HG02610 (cell line): ENCODE measurements at regions not wholly inside any gene's neighbourhood (a gene's known extent, or its start where the extent isn't known, plus 50 kb on each side); places are given as distances from the start of the nearest gene placed in this dataset.

Experiments
- ATAC-seq: cut with Tn5 transposase; IDR thresholded peaks from one replicate; pipeline ENCODE4 v1.9.1; 2021; ENCODE audit warnings: mild to moderate bottlenecking, moderate library complexity; ENCODE audit not compliant: unreplicated experiment

GRCh38 chr14:61623927-61624326 is 71.4 kb upstream of the HIF1A start:
- no peak for ATAC-seq

- no peak for ATAC-seq
Measured at GRCh38 chr14:61625165-61625564, 70.1 kb upstream of the HIF1A start.

- ATAC-seq: no peak
Measured at GRCh38 chr14:61627612-61628011, 67.7 kb upstream of the HIF1A start.

GRCh38 chr14:61628016-61628725 is 67.1 kb upstream of the HIF1A start:
- no peak for ATAC-seq

- no peak for ATAC-seq
Measured at GRCh38 chr14:61630399-61631044, 64.8 kb upstream of the HIF1A start.

- no peak for ATAC-seq
Measured at GRCh38 chr14:61631045-61631687, 64.1 kb upstream of the HIF1A start.

GRCh38 chr14:61632401-61632800 is 62.9 kb upstream of the HIF1A start:
- no peak for ATAC-seq

GRCh38 chr14:61632807-61633206 is 62.5 kb upstream of the HIF1A start:
- ATAC-seq: no peak

GRCh38 chr14:61636291-61636690 is 59.0 kb upstream of the HIF1A start:
- no peak for ATAC-seq

GRCh38 chr14:61636779-61637178 is 58.5 kb upstream of the HIF1A start:
- ATAC-seq: no peak

GRCh38 chr14:61638595-61639387 is 56.5 kb upstream of the HIF1A start:
- no peak for ATAC-seq

GRCh38 chr14:61640158-61641136 is 54.9 kb upstream of the HIF1A start:
- no peak for ATAC-seq

- peak; percentile 42 for ATAC-seq
Measured at GRCh38 chr14:61641914-61642613, 53.2 kb upstream of the HIF1A start.

GRCh38 chr14:61642614-61642982 is 52.7 kb upstream of the HIF1A start:
- ATAC-seq: no peak

- ATAC-seq: no peak
Measured at GRCh38 chr14:61643555-61643954, 51.8 kb upstream of the HIF1A start.

GRCh38 chr14:61644175-61644574 is 51.1 kb upstream of the HIF1A start:
- ATAC-seq: peak; percentile 28

GRCh38 chr14:61644834-61645233 is 50.5 kb upstream of the HIF1A start:
- ATAC-seq: peak; percentile 88

- no peak for ATAC-seq
Measured at GRCh38 chr14:61645247-61645646, 50.1 kb upstream of the HIF1A start.
